CD4-positive, alpha-beta memory T cell (primary cell): ENCODE measurements at regions not wholly inside any gene's neighbourhood (a gene's known extent, or its start where the extent isn't known, plus 50 kb on each side); places are given as distances from the start of the nearest gene placed in this dataset.
A peak's percentile ranks its signal among the peaks of the same experiment; 100 is the strongest.
"Not testable (repeated sequence)": the region's sequence is repeated elsewhere in the genome, so short reads cannot be mapped to it uniquely, and the experiment has no call there.

Experiments
- CTCF ChIA-PET: fragments of 350-600 bp; sonication (Branson Sonifier 250); formaldehyde crosslinking; loops from one replicate; lab custom pipeline; 2021; ENCODE audit warnings: inconsistent platforms; ENCODE audit not compliant: partially characterized antibody; lab: Charles Lee
- POLR2A ChIA-PET: fragments of 350-600 bp; sonication (Branson Sonifier 250); formaldehyde crosslinking; loops from one replicate; lab custom pipeline; 2021; ENCODE audit not compliant: partially characterized antibody; lab: Charles Lee
- DNase-seq, 5 donors: peaks; one replicate each; pipeline versions ENCODE4 v3.0.0 to v3.0.0-alpha.2; 2020 to 2022; ENCODE audit warnings: mixed read lengths in 1 of 5
- H3K27ac ChIP-seq: one replicate; pipeline ENCODE4 v1.7.0; 2013; ENCODE audit warnings: low read depth, low read length
- H3K27me3 ChIP-seq: 2 replicates; pipeline ENCODE4 v1.7.0; 2013; ENCODE audit warnings: mild to moderate bottlenecking, low read length, moderate library complexity; ENCODE audit not compliant: insufficient read depth
- H3K36me3 ChIP-seq: 2 replicates; pipeline ENCODE4 v1.7.0; 2013; ENCODE audit warnings: mild to moderate bottlenecking, low read length, moderate library complexity; ENCODE audit not compliant: insufficient read depth
- H3K4me1 ChIP-seq: 2 replicates; pipeline ENCODE4 v1.7.0; 2013; ENCODE audit warnings: mild to moderate bottlenecking, low read length, moderate library complexity; ENCODE audit not compliant: insufficient read depth
- H3K4me3 ChIP-seq, 2 donors: one replicate each; pipeline ENCODE4 v1.7.0; 2013; ENCODE audit warnings: low read length in 2 of 2, mild to moderate bottlenecking in 1 of 2
- H3K9me3 ChIP-seq, 2 donors: one replicate each; pipeline ENCODE4 v1.7.0; 2013; ENCODE audit warnings: low read length in 2 of 2, control low read depth in 1 of 2; ENCODE audit not compliant: control insufficient read depth in 1 of 2
- H3K27ac Mint-ChIP-seq, 7 donors: one replicate each; pipeline ENCODE4 v1.8.0; 2020 to 2021; ENCODE audit warnings: mixed read lengths in 7 of 7, mild to moderate bottlenecking in 6 of 7, inconsistent platforms in 3 of 7, moderate library complexity in 3 of 7
- H3K27me3 Mint-ChIP-seq, 2 donors: one replicate each; pipeline ENCODE4 v1.8.0; 2020 to 2021; ENCODE audit warnings: mixed read lengths in 2 of 2
- H3K36me3 Mint-ChIP-seq, 2 donors: one replicate each; pipeline ENCODE4 v1.8.0; 2020 to 2021; ENCODE audit warnings: mixed read lengths in 2 of 2, inconsistent platforms in 1 of 2, mild to moderate bottlenecking in 1 of 2
- H3K4me1 Mint-ChIP-seq, 4 donors: one replicate each; pipeline ENCODE4 v1.8.0; 2020 to 2021; ENCODE audit warnings: mixed read lengths in 4 of 4, mild to moderate bottlenecking in 1 of 4
- H3K4me3 Mint-ChIP-seq, 8 donors: one replicate each; pipeline ENCODE4 v1.8.0; 2020 to 2021; ENCODE audit warnings: mixed read lengths in 8 of 8, mild to moderate bottlenecking in 7 of 8, moderate library complexity in 6 of 8, inconsistent platforms in 3 of 8
- H3K9me3 Mint-ChIP-seq, 8 donors: one replicate each; pipeline ENCODE4 v1.8.0; 2020 to 2021; ENCODE audit warnings: mixed read lengths in 8 of 8, mild to moderate bottlenecking in 5 of 8, inconsistent platforms in 3 of 8, moderate library complexity in 1 of 8
- intact Hi-C: fragments of 100-400 bp; cut with micrococcal nuclease; formaldehyde crosslinking; loops from one replicate; pipeline ENCODE4 v1.15.1; 2023

GRCh38 chr1:143837924-143838597, 133.7 kb downstream of the FAM72C start:
- H3K27me3 Mint-ChIP-seq, result peaks cover 6 to 11% of the 10 kb centered on the region in 2 donors
- H3K9me3 ChIP-seq, H3K36me3 Mint-ChIP-seq, H3K4me3 ChIP-seq, H3K4me1 Mint-ChIP-seq, H3K9me3 Mint-ChIP-seq, H3K4me1 ChIP-seq, H3K4me3 Mint-ChIP-seq, POLR2A ChIA-PET, H3K27me3 ChIP-seq, H3K27ac Mint-ChIP-seq, CTCF ChIA-PET, intact Hi-C loops, H3K36me3 ChIP-seq, H3K27ac ChIP-seq: not testable (repeated sequence)
- peak in 1 of 5 donors; percentile 2 for DNase-seq

- H3K4me3 Mint-ChIP-seq, H3K36me3 Mint-ChIP-seq, H3K27me3 Mint-ChIP-seq, H3K9me3 Mint-ChIP-seq, H3K36me3 ChIP-seq, DNase-seq, H3K4me1 Mint-ChIP-seq, CTCF ChIA-PET, H3K27ac Mint-ChIP-seq, H3K27ac ChIP-seq, H3K4me3 ChIP-seq, H3K27me3 ChIP-seq, POLR2A ChIA-PET, H3K4me1 ChIP-seq, H3K9me3 ChIP-seq, intact Hi-C loops: not testable (repeated sequence)
These were observed 138.4 kb downstream of the FAM72C start for GRCh38 chr1:143833376-143833775.

- H3K27me3 ChIP-seq, intact Hi-C loops, CTCF ChIA-PET, H3K4me1 ChIP-seq, H3K9me3 Mint-ChIP-seq, DNase-seq, H3K9me3 ChIP-seq, H3K4me3 Mint-ChIP-seq, H3K4me1 Mint-ChIP-seq, H3K27ac ChIP-seq, H3K27ac Mint-ChIP-seq, H3K27me3 Mint-ChIP-seq, H3K36me3 ChIP-seq, POLR2A ChIA-PET, H3K4me3 ChIP-seq, H3K36me3 Mint-ChIP-seq: not testable (repeated sequence)
These were observed 139.4 kb downstream of the FAM72C start for GRCh38 chr1:143832379-143832716.

- POLR2A ChIA-PET, H3K27me3 ChIP-seq, intact Hi-C loops, H3K36me3 Mint-ChIP-seq, DNase-seq, H3K27ac Mint-ChIP-seq, H3K27ac ChIP-seq, H3K4me3 Mint-ChIP-seq, H3K4me3 ChIP-seq, H3K36me3 ChIP-seq, H3K9me3 ChIP-seq, H3K27me3 Mint-ChIP-seq, CTCF ChIA-PET, H3K9me3 Mint-ChIP-seq, H3K4me1 ChIP-seq, H3K4me1 Mint-ChIP-seq: not testable (repeated sequence)
These were observed 140.1 kb downstream of the FAM72C start for GRCh38 chr1:143831479-143832378.

GRCh38 chr1:143826162-143826561, 145.6 kb downstream of the FAM72C start:
- H3K27ac ChIP-seq, DNase-seq, H3K4me1 Mint-ChIP-seq, H3K27me3 Mint-ChIP-seq, H3K4me1 ChIP-seq, H3K4me3 Mint-ChIP-seq, H3K9me3 Mint-ChIP-seq, H3K27ac Mint-ChIP-seq, intact Hi-C loops, H3K36me3 ChIP-seq, H3K4me3 ChIP-seq, H3K27me3 ChIP-seq, H3K9me3 ChIP-seq, H3K36me3 Mint-ChIP-seq, CTCF ChIA-PET, POLR2A ChIA-PET: not testable (repeated sequence)

GRCh38 chr1:143824266-143824665, 147.5 kb downstream of the FAM72C start:
- H3K27me3 Mint-ChIP-seq, DNase-seq, H3K4me3 Mint-ChIP-seq, H3K9me3 ChIP-seq, intact Hi-C loops, POLR2A ChIA-PET, H3K36me3 Mint-ChIP-seq, H3K36me3 ChIP-seq, CTCF ChIA-PET, H3K4me1 Mint-ChIP-seq, H3K4me1 ChIP-seq, H3K27ac ChIP-seq, H3K9me3 Mint-ChIP-seq, H3K4me3 ChIP-seq, H3K27ac Mint-ChIP-seq, H3K27me3 ChIP-seq: not testable (repeated sequence)

- intact Hi-C loops, CTCF ChIA-PET, DNase-seq, H3K27me3 ChIP-seq, H3K27ac Mint-ChIP-seq, H3K36me3 Mint-ChIP-seq, H3K4me3 Mint-ChIP-seq, H3K4me3 ChIP-seq, H3K9me3 Mint-ChIP-seq, H3K4me1 ChIP-seq, H3K27ac ChIP-seq, H3K36me3 ChIP-seq, POLR2A ChIA-PET, H3K27me3 Mint-ChIP-seq, H3K4me1 Mint-ChIP-seq, H3K9me3 ChIP-seq: not testable (repeated sequence)
These were observed 151.7 kb downstream of the FAM72C start for GRCh38 chr1:143820058-143820457.
